ENCODE measurements at regions not wholly inside any gene's neighbourhood (a gene's known extent, or its start where the extent isn't known, plus 50 kb on each side); places are given as distances from the start of the nearest gene placed in this dataset.
"Not testable (repeated sequence)": the region's sequence is repeated elsewhere in the genome, so short reads cannot be mapped to it uniquely, and the experiment has no call there.

DNA sequence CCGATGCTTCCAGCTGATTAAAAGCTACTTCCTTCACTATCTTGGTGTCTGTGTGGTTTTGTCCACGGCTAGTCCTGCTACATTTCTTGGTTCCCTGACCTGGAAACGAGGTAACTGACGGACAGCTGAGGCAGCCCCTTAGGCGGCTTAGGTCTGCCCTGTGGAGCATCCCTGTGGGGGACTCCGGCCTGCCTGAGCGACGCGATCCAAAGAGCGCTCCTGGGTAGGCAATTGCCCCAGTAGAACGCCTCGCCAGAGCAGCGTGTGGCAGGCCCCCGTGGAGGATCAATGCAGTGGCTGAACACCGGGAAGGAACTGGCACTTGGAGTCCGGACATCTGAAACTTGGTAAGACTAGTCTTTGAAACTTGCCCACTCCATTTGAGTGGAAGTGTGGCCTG is 60.5 kb upstream of the MAGEC2 start:
- TF ChIP-seq, protein P1, sequence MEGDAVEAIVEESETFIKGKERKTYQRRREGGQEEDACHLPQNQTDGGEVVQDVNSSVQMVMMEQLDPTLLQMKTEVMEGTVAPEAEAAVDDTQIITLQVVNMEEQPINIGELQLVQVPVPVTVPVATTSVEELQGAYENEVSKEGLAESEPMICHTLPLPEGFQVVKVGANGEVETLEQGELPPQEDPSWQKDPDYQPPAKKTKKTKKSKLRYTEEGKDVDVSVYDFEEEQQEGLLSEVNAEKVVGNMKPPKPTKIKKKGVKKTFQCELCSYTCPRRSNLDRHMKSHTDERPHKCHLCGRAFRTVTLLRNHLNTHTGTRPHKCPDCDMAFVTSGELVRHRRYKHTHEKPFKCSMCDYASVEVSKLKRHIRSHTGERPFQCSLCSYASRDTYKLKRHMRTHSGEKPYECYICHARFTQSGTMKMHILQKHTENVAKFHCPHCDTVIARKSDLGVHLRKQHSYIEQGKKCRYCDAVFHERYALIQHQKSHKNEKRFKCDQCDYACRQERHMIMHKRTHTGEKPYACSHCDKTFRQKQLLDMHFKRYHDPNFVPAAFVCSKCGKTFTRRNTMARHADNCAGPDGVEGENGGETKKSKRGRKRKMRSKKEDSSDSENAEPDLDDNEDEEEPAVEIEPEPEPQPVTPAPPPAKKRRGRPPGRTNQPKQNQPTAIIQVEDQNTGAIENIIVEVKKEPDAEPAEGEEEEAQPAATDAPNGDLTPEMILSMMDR (IDR thresholded peaks at IDR 0.05; ENCODE audit: extremely low read depth in 1 of 2, insufficient read depth in 1 of 2, low read depth in 1 of 2, low read length in 2 of 2), result not testable (repeated sequence)
- TF ChIP-seq JUN (IDR thresholded peaks at IDR 0.05; ENCODE audit: borderline replicate concordance, insufficient read depth, insufficient read length, low read depth); POLR2A (IDR thresholded peaks at IDR 0.05; ENCODE audit: low read depth, low read length); POLR2AphosphoS5 (IDR thresholded peaks at IDR 0.05; ENCODE audit: insufficient read depth, low read depth, low read length); EZH2 (IDR thresholded peaks at IDR 0.05; ENCODE audit: borderline replicate concordance, low read depth, low read length, severe bottlenecking); GATA2 (IDR thresholded peaks at IDR 0.05; ENCODE audit: insufficient read depth, insufficient read length, low read depth, low read length); FOS (IDR thresholded peaks at IDR 0.05; ENCODE audit: borderline replicate concordance, insufficient read depth, low read length): not testable (repeated sequence)
- TF ChIP-seq, protein P2, sequence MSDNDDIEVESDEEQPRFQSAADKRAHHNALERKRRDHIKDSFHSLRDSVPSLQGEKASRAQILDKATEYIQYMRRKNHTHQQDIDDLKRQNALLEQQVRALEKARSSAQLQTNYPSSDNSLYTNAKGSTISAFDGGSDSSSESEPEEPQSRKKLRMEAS (IDR thresholded peaks at IDR 0.05; ENCODE audit: insufficient read depth, insufficient read length), result not testable (repeated sequence)
